ENCODE measurements at regions not wholly inside any gene's neighbourhood (a gene's known extent, or its start where the extent isn't known, plus 50 kb on each side); places are given as distances from the start of the nearest gene placed in this dataset.
A peak's percentile ranks its signal among the peaks of the same experiment; 100 is the strongest.
"Not testable (repeated sequence)": the region's sequence is repeated elsewhere in the genome, so short reads cannot be mapped to it uniquely, and the experiment has no call there.

GRCh38 chr11:43165393-43165792, 146.4 kb upstream of the API5 start:
- DNase-seq, result not testable (repeated sequence)

DNA sequence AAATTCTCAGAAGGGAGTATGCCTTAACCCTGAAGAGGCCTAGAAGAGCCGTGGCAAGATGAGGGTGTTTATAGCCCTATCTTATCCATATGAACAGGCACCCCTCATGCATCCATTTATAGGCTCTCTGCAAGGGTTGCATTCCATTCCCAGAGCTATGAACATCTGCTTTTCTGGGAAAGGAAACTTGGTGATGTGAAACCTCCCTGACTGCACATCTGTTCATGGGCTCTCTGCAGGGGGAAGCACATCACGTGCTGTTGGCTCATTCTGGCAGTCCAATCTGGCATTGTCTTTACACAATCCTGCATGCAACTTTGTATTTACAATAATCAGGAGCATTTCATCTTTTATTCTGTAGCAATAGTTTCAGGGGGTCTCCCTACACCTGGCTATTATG, 143.6 kb upstream of the API5 start:
- DNase-seq, result not testable (repeated sequence)

DNA sequence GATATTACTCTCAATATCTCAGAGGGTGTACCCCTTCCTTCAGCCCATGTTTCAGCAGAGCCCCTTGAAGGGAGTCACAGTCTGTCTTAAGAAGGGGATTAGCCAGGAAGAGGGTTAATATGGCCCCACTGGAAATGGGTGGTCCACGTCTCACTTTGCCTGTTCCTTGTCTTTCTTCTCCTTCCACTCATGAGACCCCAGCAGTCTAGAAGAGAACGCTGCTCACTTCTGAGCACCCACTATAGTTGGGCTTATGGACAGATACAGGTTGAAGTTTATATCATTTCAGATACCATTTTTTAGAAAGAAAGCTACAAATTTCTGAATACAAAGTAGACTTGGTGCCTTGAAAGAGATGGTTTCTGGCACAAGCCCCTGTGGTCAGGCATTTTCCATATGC, 139.3 kb upstream of the API5 start:
- DNase-seq, result no peak

- DNase-seq, result no peak
Observed at GRCh38 chr11:43177975-43178374, 133.8 kb upstream of the API5 start.

DNA sequence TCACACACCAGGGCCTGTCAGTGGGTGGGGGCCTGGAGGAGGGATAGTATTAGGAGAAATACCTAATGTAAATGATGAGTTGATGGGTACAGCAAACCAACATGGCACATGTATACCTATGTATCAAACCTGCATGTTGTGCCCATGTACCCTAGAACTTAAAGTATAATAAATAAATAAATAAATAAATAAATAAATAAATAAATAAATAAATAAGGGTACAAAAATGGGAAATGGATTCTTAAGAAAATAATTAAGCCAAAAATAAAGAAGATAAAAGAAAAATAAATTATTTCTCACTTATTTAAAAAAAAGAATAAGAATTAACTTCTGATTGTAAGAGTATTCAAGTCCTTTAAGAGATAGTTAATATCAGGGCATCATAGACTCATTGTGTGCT, 117.3 kb upstream of the API5 start:
- DNase-seq, result not testable (repeated sequence)

DNA sequence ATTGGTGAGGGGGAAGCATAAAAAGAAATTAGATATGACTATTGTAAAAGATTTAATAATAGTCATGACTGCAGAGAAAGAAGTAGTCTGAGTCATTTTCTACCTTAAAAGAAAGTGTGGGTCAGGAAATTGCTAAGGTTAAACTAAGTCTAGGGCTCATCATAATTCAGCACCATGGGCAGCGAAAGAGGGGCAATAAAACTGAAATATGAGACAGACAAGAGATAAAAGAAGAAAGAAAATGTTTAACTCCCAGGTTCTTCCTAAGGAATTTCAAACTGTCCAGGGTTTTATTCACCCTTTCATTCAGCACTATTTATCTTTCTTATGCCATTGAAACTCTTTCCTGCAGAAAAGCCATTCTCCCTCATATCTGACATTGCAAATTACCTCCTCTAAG, 114.4 kb upstream of the API5 start:
- no peak for DNase-seq

- DNase-seq, result no peak
Observed at GRCh38 chr11:43200031-43200430, 111.8 kb upstream of the API5 start.

- no peak for DNase-seq
Observed at GRCh38 chr11:43212279-43212678, 99.5 kb upstream of the API5 start.

DNA sequence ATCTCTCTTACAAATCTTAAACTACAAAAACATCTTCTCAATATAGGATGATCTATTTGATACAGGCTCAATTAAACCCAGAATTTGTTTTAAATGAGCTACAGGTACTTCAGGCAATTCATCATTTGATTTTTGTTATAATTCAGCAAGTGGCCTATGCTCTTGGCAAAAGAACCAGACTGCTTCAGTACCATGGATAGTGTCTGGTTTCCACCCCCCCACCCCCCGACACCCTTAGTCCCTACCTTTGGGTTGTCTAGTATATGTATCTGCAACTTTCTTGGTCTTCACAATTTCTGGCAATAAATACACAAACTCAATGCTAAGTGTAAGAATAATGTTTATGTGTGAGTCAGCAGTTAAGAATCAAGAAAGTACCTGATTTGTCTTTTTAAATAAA, 97.3 kb upstream of the API5 start:
- no peak for DNase-seq

- DNase-seq, result peak in 2 of 14 donors; percentile 7 to 95
Observed at GRCh38 chr11:43217849-43218248, 93.9 kb upstream of the API5 start.

DNA sequence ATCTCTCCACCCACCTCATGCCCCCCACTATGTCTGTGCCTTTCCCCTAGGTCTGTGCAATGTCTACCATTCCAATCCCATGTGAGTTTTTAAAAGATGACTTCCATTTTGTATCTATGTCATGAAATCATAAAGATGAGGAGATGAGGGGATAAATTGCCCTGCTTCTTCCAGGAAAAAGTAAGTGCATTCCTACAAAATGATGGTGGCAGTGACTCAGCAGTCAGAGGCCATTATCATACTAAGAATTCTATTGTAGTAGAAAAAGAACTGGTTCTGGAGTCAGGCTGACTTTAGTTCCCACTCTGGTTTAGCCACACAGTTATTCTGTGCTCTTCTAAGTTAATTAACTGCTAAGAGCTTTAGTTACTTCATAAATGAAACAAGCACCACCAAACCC, 89.6 kb upstream of the API5 start:
- no peak for DNase-seq

DNA sequence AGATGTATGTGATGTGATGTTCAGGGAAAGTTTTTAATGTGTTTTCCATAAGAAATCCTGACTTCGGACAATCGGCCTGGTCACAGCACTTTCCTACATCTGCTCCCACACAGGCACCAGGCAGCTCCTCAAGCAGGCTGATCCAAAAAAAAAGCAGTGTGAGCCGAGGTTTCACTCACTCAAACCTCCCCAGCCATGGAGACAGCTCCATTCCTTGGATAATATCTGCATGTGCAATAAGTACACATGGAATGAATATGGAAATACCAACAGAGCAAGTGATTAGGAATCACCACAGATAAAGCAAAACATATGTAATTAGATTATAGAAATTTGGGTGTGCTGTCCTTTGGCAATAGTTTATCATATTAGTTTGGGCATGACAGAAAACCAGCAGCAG, 88.8 kb upstream of the API5 start:
- DNase-seq, result no peak

DNA sequence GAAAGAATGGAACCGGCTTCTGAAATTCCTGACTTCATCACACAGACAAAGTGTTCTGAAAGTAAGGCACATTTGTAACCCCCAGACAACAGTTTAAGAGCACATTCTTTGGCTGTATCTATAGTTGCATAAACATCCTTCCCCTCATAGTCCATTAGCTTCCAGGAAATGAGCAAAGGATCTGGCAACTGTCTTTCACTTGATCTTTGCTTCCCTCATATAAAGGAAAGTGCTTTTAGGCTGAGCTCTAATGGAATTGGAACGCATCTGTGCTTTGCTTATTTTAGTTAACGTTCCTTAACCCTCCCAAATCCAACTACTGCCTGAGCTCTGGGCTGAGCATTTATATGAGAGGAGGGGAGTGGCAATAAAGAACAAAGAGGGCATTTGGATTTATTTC, 76.9 kb upstream of the API5 start:
- DNase-seq, result no peak

DNA sequence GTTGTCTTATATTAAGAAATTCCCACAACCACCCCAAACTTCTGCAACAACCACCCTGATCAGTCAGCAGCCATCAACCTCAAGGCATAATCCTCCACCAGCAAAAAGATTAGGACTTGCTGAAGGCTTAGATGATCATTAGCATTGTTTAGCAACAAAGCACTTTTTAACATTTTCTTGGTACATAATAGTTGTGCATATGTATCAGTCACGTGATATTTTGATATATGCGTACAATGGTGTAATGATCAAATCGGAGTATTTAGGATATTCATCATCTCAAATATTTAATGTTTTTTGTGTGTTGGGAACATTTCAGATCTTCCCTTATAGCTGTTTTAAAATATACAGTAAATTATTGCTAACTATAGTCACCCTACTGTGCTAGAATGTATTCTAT, 73.5 kb upstream of the API5 start:
- DNase-seq, result no peak

GRCh38 chr11:43239791-43240190, 72.0 kb upstream of the API5 start:
- no peak for DNase-seq

DNA sequence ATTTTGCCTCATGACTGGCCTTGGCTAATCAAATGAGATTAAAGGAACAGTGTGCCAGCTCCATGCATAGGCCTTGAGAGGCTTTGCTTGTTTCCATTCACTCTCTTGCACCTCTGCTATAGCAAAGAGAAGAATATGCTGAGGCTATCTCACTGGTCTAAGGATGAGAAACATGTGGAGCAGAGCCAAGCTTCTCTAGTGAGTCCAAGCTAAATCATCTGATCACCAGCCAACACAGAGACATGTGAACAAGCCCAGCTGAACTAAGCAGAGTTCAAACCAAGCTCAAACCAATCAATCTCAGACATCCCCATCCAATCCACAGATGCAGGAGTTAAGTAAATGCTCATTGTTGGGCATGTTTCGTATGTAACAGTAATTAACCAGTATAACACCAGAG, 69.4 kb upstream of the API5 start:
- DNase-seq, result no peak

- no peak for DNase-seq
Observed at GRCh38 chr11:43243927-43244326, 67.9 kb upstream of the API5 start.

DNA sequence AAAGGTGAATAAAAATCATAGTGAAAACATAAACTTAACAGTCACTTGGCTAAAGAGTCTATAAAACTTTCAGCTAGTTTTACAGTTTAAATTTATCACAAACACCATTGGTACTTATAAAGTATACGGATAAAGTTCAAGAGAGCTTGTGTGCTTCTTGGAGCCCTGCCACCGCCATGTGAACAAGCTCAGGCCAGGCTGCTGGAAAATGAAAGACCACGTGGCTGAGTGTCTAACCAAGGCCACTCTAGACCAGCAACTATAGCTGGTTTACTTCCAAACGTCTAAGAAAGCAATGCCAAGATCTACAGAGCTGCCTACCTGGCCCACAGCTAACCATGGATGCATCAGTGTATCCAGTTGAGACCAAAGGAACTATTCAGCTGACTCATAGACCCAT, 66.3 kb upstream of the API5 start:
- no peak for DNase-seq

DNA sequence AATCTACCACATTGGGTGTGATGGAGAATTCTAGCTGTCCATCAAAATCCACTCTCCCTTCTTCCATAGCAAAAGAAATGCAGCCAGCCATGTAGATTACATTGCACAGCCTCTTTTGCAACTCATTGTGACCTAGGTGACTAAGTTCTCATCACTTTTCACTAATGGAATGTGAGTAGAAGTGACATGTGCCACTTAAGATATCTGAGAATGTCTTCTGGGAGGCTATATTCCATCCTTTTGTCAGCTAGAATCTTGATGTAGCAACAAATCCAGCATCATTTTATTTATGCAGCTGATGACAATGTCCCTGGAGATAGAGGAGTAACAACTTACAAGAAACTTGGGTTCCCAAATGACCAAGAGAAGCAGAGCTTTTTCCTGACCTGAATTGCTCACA, 61.5 kb upstream of the API5 start:
- no peak for DNase-seq

DNA sequence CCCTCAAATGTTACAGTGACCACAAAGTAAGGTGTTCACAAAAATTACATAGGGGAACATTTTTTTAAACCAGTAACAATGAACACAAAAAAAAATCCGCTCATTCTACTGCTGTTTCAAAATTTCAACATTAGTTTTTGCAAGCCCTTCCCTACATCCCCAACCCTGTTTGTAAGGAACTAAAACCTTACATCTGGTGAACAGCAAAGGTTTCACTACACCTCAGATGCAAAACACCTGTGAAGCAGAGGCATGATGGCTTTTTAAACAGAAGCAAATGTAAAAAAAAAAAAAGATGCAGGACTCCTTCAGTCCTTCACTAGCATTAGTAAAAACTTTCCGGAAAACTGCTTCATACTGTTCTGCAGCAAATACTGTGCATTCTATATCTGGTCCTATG, 50.0 kb upstream of the API5 start:
- no peak for DNase-seq

Data from C1 segment of cervical spinal cord (tissue), 14 donors.